ENCODE measurements at regions not wholly inside any gene's neighbourhood (a gene's known extent, or its start where the extent isn't known, plus 50 kb on each side); places are given as distances from the start of the nearest gene placed in this dataset.
"Not testable (repeated sequence)": the region's sequence is repeated elsewhere in the genome, so short reads cannot be mapped to it uniquely, and the experiment has no call there.

DNA sequence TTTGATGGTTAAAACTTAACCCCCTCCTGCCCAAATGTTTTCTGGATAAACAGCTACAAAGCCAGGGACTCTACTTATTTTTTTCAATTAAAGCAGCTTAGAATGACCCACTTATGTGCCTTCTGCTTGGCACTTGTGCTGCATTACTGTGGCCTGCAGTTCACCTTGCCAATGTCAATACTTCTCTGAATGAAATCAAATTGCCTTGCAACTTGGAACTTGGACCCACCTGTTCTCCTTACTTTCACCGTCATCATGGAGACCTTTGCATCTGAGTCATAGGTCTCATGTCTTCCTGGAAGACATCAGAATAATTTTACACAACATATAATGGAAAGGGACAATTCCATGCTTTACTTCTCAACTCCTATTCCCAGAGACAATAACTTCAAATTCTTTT is 92.1 kb upstream of the FHL2 start:
- no peak for DNase-seq

DNA sequence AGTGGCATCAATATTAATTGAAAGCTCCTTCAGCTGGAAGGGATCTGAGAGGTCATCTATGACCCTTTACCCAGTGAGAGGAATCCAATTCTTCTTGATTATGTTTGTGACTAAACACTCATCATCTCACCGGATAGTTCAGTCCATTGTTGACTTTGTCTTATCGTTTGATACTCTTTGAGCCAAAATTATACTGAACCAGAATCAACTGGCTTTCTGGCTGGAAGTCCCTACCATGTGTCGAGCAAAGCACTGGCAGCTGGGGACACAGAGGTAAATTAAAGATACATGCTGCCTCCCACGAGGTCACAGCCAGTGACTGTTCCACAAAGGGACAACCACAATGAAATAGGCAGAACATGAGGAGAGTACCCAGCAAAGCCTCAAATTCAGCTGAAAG is 91.4 kb upstream of the FHL2 start:
- DNase-seq: no peak

DNA sequence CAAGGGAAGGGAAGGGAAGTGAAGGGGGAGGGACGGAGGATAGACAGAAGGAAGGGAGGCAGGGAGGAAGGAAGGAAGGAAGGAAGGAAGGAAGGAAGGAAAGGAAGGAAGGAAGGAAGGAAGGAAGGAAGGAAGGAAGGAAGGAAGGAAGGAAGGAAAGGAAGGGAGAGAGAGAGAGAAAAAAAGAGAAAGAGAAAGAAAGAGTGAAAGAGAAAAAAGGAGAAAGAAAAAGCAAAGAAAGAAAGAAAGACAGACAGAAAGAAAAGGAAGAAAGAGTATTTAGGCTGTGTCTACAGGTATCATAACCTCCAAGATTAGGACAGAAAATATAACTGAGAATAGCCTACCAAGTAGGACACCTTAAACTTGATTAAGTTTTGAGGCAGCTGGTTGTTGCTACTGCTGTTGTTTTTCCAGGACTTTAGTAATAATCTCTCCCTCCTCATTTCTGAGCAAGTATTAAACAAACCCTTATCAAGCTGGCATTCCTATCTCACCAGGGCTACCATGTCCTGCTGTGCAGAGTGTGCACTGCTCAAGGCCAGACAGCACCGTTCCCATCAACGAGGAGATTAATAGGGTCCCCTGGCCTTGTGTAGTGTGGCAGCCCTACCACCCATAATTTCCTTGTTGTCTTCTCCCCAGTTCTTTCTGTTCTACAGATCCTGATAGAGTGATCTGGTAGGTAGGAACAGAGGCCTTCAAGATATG is 90.5 kb upstream of the FHL2 start:
- DNase-seq: peak; percentile 43

DNA sequence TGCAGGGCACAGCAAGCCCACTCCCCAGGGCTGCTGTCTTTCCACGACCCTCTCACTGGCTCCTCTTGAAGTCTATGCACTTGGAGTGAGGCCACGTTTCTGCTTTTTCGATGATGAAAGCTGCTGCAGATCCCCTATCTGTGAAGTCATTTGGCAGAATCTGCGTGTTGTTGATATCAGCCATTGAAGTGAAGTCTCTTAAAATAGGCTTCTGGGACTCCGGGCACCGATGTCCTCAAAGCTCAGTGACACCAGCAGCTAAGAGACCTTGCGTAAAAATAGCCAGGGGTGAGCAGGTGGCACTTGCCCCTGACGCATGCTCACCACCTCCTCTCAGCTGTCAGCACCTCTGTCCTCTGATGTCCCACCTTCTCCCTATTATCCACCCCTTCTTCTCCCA is 89.4 kb upstream of the FHL2 start:
- DNase-seq: no peak

DNA sequence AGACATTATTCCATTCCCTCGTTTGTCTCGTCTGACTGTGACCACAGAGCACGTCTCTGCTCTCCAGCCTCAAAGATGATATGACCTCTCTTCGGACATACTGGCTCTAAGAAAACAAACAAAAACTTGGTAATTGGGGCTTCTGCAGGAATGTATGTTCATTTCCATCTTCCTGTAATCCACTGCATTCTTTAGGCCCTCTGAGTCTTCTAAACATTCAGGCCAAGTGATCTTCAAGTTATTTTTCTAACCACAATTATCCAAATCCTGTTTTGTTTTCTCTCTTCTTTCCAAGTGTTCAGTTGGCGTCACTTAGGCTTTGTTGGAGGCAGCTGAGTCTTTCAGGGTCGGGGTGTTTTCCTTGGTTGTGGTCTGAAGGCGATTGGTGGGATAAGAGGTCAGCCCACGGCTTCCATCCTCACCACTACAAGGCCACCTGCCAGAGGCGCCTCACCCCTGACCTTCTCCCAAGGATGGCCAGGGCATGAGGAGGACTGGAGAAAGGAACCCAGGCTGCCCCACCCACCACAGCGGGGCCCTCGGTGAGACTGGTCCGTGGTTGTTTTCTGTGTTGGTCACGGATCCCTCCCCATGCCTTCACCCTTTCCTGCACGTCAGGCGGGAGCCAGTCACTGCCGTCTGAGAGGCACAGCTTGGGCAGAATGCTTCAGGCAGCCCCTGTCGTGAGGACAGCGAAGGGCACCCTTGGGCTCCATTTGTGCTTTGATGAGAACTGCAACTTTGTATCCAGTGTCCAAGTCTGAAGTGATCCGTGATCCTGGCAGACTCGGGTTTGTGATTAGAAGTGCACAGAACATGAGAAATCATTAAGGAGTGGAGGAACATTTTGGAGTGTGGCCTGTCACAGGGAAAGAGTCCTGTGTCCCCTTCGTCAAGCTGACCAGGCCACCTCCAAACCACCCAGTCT is 88.6 kb upstream of the FHL2 start:
- peak; percentile 91 for DNase-seq

DNA sequence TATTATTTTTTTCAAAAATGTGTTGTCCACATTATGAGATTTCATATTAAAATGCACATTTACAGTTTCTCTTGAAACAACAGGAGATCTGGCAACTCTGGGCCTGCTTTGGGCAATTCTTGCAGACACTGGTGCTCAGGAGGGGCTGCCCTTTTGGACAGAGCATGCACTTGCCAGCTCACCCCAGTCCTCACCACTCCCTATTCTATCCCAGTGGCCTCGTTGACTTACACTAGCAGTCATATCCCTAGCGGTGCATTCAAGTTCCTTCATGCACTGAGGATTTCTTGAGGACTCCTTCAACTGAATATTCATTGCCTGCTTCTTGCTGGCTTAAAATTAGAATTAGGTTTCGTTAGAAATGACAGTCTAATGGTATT is 87.9 kb upstream of the FHL2 start:
- DNase-seq: no peak

DNA sequence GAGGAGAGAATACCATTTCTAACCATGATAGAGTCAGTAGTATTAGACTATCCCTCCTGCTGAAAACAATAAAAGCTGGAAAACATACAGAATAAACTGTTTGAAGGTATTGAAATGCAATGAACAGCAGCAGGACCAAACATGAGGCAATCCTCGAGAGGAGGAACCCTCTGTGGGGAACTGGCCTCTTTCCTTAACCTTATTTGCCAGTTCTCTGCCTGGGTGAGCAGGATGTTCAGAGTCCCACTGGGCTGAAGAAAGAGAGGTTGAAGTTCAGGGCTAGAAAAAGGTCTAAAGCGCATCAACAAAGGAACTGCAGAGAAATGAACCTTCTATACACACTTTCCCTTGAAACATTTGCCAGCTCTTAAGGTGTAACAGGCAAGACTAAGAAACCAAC is 79.8 kb upstream of the FHL2 start:
- DNase-seq: no peak

DNA sequence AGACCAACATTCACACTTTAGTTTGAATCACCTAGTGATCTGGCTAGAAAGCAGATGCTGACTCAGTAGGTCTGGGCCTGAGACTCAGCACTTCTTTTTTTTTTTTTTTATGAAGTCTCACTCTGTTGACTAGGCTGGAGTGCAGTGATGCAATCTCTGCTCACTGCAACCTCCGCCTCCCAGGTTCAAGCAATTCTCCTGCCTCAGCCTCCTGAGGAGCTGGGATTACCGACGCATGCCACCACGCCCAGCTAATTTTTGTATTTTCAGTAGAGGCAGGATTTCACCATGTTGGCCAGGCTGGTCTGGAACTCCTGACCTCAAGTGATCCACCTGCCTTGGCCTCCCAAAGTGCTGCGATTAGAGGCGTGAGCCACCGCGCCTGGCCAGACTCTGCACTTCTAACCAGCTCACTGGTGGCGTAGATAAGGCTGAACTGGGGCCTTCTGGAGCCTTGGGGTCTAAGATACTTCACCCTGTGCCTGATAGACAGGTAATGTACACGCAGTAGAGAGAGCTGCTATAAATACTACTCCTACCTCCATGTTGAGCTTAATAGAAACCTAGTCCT is 78.3 kb upstream of the FHL2 start:
- DNase-seq: not testable (repeated sequence)

DNA sequence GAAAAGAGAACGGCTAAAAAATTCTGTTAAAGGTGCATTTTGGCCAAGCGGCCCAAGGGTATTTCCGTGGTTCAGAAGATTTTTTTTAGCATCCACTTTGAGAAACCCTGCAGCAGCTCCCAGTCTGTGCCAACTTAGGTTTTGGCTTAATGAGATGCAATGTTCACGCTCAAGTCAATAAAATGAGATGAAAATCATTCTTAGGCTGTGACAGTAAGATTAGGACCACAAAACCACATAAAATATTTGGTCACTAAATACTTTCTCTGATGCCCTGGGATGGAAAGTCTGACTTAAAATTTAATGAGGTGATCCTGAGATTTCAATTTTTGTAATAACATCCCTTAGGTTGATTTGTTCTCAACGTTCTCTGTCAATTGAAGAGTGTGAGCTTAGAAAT is 74.2 kb upstream of the FHL2 start:
- DNase-seq: no peak

DNA sequence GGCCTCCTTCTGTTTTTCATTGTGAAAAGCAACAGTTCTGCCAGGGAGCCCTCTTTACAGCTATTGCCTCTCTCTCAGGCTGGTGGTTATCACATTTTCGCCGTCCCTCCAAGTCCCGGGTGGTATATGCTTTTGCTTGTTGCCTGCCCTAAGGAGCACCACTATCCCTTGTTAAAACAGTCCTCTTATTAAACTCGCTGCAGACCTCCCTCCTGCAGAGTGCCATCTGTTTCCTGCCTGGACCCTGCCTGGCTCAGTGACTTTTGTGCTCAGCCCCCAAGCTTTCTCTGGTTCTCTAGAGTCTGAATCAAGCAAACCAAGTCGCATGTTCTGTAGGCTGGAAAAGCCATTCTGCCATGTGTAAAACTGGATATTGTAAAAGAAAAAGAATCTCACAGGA is 72.1 kb upstream of the FHL2 start:
- no peak for DNase-seq

DNA sequence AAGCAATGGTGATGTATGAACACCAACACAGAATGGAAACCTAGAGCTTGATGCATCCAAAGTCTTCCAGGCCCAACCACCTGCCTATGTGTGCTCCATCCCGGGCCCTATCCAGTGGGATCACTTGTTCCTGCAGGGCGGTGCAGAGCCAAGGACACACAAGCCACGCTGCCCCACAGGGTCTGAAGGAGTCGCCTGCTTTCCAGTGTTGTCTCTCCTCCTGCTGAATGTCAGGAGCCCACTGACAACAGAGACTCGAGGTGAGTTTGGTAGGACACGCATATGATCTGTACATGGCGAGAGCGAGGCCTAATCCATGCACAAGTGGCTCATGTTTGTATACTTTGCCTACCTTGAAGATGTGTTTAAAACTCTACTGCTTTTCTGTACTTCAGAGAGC is 70.9 kb upstream of the FHL2 start:
- no peak for DNase-seq

DNA sequence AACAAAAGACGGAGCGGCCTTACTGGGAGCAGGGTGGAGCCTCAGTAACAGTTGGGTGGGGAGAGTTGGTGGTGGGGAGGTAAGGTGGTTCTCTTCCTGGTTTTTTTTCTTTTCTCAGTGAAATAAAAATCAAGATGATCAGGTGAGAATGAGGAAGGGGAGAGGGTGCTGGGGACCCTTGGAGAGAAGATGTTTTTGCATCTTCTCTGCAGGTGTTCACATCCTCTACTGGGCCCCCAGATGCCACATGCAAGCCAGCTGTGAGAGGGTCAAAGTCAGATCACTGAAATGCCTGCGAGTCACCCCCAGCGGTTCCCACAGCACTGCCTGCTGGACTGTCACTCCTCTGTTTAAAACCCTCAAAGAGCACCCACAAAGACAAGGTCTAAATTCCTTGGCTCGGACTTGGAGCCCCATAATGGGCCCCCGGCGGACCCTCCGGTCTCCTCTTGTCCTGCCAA is 69.8 kb upstream of the FHL2 start:
- no peak for DNase-seq

DNA sequence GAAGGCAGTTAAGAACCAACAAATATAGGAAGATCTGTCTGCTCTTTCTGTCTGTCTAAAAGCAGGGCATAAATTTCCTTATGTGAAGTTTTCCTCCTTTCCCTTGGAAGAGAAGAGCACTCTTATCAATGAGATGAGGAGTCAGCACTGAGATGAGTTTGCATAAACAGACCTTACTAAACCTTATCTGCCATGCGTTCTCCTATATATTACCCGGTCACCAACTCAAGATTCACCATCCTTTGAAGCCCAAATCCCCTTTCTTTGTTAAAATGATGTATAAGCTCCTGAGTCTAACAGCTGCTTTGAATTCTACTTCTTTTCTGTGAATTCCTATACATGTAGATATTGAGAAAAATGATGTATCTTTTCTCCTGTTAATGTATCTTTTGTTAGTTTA is 65.5 kb upstream of the FHL2 start:
- DNase-seq: no peak

DNA sequence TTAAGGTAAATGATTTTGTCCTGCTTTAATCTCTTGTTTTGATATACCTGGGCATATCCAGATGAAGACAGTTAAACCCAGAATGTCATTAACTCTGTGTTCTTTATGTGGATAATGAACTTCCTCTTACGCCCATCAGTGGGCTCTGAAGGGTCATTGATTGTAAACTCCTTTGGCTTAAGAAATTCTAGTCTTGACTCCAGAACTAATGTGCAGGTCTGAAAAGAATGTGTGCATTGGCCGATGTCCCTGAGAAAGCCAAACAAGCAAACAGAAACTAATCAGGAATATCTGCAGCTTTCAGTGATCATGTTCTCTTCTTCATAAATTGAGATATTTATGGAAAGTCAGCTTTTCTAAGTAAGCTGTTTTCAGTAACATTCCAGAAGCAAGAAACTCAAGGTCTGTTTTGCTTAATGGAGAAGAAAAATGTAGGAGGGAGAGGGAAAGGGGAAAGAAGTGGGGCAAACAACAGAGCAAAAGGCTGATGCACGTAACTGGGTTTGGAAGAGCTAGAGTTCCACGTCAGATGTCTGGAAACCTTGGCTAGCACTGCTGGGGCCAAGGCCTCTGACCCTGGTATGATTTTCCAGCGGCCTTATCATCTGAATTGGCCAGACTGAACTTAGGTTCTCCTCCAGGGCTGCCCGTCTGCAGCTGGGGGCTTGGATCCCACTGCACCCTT is 61.3 kb upstream of the FHL2 start:
- peak; percentile 12 for DNase-seq

DNA sequence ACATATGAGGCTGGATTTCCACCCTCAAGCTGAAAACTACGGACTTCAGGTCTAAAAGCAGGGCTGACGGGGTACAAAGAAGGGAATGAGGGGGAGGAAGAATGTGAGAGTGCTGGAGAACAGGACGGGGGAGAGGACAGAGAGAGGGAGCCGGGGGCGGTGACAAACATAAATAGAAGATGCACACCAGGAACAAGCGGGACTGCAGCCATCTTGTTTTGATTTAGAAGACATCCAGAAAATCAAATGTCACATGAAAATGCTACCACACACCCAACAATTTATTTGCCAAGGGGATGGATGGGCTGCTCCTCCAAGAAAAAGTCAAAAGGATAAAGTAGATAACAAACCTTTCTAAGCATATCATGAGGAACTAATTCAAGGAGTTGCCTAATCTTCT is 59.2 kb upstream of the FHL2 start:
- no peak for DNase-seq

DNA sequence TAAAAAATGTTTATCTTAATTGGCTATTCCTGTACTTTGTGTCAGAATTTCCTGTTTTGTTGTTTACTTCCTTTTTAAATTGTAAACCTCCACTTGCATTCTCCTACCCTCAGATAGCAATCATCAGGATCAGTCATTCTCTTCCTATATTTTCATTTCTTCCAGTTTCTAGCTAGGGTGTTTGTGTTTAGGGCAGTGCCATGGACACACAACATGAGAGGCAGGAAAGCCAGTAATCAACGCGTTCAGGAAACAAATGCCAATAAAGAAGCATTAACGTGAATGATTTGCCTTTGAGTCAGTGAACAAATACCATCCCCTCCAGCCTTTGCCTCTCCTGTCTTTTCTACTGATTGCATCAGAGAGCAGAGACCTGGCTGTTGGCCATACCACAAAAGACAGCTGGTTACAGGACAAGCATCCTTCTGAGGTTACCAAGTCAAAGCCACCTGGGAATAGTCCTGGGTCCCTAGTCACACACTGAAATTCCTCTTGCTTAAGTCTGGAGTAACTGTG is 56.7 kb upstream of the FHL2 start:
- DNase-seq: peak; percentile 99

DNA sequence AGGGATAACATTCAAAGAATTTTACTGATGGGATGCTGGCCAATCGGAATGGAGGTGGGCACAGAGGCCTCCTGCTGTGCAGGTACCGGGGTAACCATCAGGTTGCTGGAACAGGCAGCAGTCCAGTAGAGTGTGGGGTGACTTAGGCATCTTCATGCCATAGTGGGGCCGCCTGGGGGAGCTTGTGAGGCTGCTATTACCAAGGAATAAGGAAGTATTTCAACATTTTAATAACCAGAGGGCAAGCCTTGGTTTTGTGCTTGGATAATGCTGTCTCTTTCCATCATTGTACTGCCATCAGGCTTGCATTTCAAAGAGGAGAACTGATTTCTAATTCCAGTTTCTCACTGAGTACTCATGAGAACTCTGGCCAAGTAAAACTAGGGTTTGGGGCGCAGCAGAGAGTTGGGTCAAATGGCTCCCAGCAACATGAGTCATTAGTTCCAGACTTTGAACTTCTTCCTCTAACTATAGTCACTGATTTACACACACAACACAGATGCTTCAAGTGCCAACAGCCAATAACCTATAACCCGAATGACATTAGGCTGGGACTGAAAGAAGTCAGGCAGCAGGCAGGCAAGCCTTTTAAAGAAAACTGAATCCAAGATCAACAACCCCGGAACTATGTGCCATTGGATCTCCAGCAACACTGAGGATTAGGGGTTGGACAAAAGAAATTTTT is 56.1 kb upstream of the FHL2 start:
- DNase-seq: peak; percentile 72

DNA sequence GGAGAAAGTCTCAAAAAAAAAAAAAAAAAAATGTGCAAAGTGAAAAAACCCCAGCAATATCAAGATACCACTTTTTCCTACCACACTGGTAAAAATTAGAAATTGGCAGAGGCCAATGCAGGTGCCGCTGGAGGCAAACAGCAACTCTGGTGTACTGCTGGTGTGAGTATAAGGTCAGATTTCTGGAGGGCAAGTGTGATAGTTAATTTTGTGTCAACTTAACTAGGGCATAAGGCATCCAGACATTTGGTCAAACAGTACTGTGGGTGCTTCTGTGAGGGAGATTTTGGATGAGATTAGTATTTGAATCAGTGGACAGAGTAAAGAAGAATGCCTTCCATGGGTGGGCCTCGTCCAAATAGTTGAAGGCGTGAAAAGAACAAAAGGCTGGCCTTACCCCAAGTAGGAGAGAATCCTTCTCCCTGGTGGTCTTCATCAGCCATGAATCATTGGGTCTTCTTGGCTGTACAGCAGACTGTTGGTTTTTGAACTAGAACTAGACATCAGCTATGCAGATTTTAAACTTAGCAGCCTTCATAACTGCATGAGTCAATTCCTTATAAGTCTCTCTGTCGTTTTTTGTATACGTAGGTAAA is 52.8 kb upstream of the FHL2 start:
- no peak for DNase-seq

DNA sequence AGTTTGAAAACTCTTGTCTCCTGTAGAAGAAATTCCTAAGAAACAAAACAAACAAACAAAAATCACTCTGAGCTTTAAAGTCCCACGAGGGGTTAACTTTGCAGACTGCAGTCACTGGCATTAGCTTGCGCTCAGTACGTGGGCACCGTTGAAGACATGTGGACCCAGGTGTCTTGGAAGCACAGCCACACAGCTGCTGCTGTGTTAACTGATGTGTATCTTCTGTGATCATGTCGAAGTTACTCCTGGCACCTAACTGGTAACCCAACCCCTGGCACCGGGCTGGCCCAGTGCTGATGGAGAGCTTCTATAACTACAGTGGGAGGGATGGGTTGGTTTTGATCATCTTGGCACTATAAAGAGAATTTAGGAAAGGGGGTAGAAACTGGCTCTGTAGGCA is 51.6 kb upstream of the FHL2 start:
- no peak for DNase-seq

DNA sequence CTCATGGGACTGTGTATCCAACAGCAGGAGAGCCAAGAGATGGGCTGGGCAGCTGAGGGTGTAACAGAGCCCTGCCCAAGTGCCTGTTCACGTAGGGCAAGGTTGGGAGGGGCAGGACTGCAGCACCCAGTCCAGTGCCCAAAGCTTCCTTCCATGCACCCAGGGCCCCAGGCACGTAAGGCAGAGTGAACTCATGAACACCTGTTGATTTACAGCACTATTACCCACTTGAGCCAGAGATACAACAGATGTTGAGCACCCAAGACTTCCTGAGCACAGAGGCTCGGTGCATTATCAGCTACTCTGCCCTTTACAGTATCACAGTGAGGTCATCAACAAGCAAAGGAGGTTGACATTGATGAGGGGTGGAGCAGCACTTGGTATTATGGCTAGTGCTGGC is 50.2 kb upstream of the FHL2 start:
- no peak for DNase-seq

All from fibroblast of skin of back (primary cell).